ENCODE measurements at regions not wholly inside any gene's neighbourhood (a gene's known extent, or its start where the extent isn't known, plus 50 kb on each side); places are given as distances from the start of the nearest gene placed in this dataset.

GRCh38 chr5:3320317-3320875 lies 275.2 kb upstream of the IRX1 start:
- ChIA-PET CTCF (no interaction called here), POLR2A (no interaction called here)

GRCh38 chr5:3317051-3317795 lies 278.4 kb upstream of the IRX1 start:
- ChIA-PET CTCF (no interaction called here), POLR2A (no interaction called here)
- no peak for DNase-seq (ENCODE audit: extremely low spot score)
- no peak for TF ChIP-seq PKNOX1 (IDR thresholded peaks at IDR 0.05)
- TF ChIP-seq L3MBTL2 (conservative IDR thresholded peaks at IDR 0.05), result no peak
- no peak for TF ChIP-seq FOXM1 (IDR thresholded peaks at IDR 0.05; ENCODE audit: borderline replicate concordance)
- no peak for TF ChIP-seq SUZ12 (IDR thresholded peaks at IDR 0.05)
- TF ChIP-seq HDGF (IDR thresholded peaks at IDR 0.05; ENCODE audit: borderline replicate concordance), result no peak

More at GRCh38 chr5:3320317-3320875, 275.2 kb upstream of the IRX1 start:
- no peak for TF ChIP-seq FOXM1 (IDR thresholded peaks at IDR 0.05; ENCODE audit: borderline replicate concordance)
- TF ChIP-seq SP1 (IDR thresholded peaks at IDR 0.05), result no peak
- no peak for TF ChIP-seq NFRKB (IDR thresholded peaks at IDR 0.05)
- TF ChIP-seq BHLHE40 (IDR thresholded peaks at IDR 0.05; ENCODE audit: borderline replicate concordance), result no peak
- DNase-seq (ENCODE audit: extremely low spot score), result no peak

- no peak for TF ChIP-seq ARNT (IDR thresholded peaks at IDR 0.05)
- TF ChIP-seq L3MBTL2 (conservative IDR thresholded peaks at IDR 0.05), result no peak
- no peak for TF ChIP-seq FOXA1 (IDR thresholded peaks at IDR 0.05)
- TF ChIP-seq FOXK2 (IDR thresholded peaks at IDR 0.05), result no peak
- TF ChIP-seq TARDBP (IDR thresholded peaks at IDR 0.05), result no peak
- TF ChIP-seq SP1 (IDR thresholded peaks at IDR 0.05), result no peak
- ChIA-PET POLR2A (no interaction called here), CTCF (no interaction called here)
- no peak for DNase-seq (ENCODE audit: extremely low spot score)
Measured at GRCh38 chr5:3313569-3313968, 282.1 kb upstream of the IRX1 start.

GRCh38 chr5:3312299-3312698 lies 283.3 kb upstream of the IRX1 start:
- POLR2A ChIA-PET, result no interaction called here
- DNase-seq (ENCODE audit: extremely low spot score), result no peak
- CTCF ChIA-PET, result no interaction called here
- TF ChIP-seq TARDBP (IDR thresholded peaks at IDR 0.05) (no peak), ELF4 (IDR thresholded peaks at IDR 0.05) (no peak), SUZ12 (IDR thresholded peaks at IDR 0.05) (no peak), FOXM1 (IDR thresholded peaks at IDR 0.05; ENCODE audit: borderline replicate concordance) (no peak), SP1 (IDR thresholded peaks at IDR 0.05) (no peak), ARNT (IDR thresholded peaks at IDR 0.05) (no peak), PKNOX1 (IDR thresholded peaks at IDR 0.05) (no peak), FOXA1 (IDR thresholded peaks at IDR 0.05) (no peak), BHLHE40 (IDR thresholded peaks at IDR 0.05; ENCODE audit: borderline replicate concordance) (no peak), NFRKB (IDR thresholded peaks at IDR 0.05) (no peak), FOXK2 (IDR thresholded peaks at IDR 0.05) (no peak), LEF1 (IDR thresholded peaks at IDR 0.05; ENCODE audit: borderline replicate concordance) (no peak), ZNF384 (IDR thresholded peaks at IDR 0.05) (no peak), L3MBTL2 (conservative IDR thresholded peaks at IDR 0.05) (no peak)

- TF ChIP-seq L3MBTL2 (conservative IDR thresholded peaks at IDR 0.05), result no peak
- no peak for TF ChIP-seq FOXM1 (IDR thresholded peaks at IDR 0.05; ENCODE audit: borderline replicate concordance)
- TF ChIP-seq PKNOX1 (IDR thresholded peaks at IDR 0.05), result no peak
- no peak for TF ChIP-seq FOXA1 (IDR thresholded peaks at IDR 0.05)
- no peak for TF ChIP-seq NFRKB (IDR thresholded peaks at IDR 0.05)
- TF ChIP-seq ARNT (IDR thresholded peaks at IDR 0.05), result no peak
- TF ChIP-seq ZNF384 (IDR thresholded peaks at IDR 0.05), result no peak
- TF ChIP-seq LEF1 (IDR thresholded peaks at IDR 0.05; ENCODE audit: borderline replicate concordance), result no peak
- no peak for TF ChIP-seq FOXK2 (IDR thresholded peaks at IDR 0.05)
- TF ChIP-seq ELF4 (IDR thresholded peaks at IDR 0.05), result no peak
- TF ChIP-seq HDGF (IDR thresholded peaks at IDR 0.05; ENCODE audit: borderline replicate concordance), result no peak
- POLR2A ChIA-PET, result no interaction called here
- CTCF ChIA-PET, result no interaction called here
- no peak for DNase-seq (ENCODE audit: extremely low spot score)
Measured at GRCh38 chr5:3311433-3311832, 284.2 kb upstream of the IRX1 start.

GRCh38 chr5:3310541-3311261 lies 284.9 kb upstream of the IRX1 start:
- no peak for DNase-seq (ENCODE audit: extremely low spot score)
- CTCF ChIA-PET, result no interaction called here
- POLR2A ChIA-PET, result no interaction called here
- no peak for TF ChIP-seq SUZ12 (IDR thresholded peaks at IDR 0.05)
- no peak for TF ChIP-seq BHLHE40 (IDR thresholded peaks at IDR 0.05; ENCODE audit: borderline replicate concordance)
- TF ChIP-seq CTBP1 (IDR thresholded peaks at IDR 0.05; ENCODE audit: borderline replicate concordance), result no peak
- no peak for TF ChIP-seq L3MBTL2 (conservative IDR thresholded peaks at IDR 0.05)
- no peak for TF ChIP-seq ELF4 (IDR thresholded peaks at IDR 0.05)
- no peak for TF ChIP-seq PKNOX1 (IDR thresholded peaks at IDR 0.05)
- TF ChIP-seq LEF1 (IDR thresholded peaks at IDR 0.05; ENCODE audit: borderline replicate concordance), result no peak

Measured in HEK293T (cell line).